HPDE6-E6E7 (cell line): ENCODE measurements at regions not wholly inside any gene's neighbourhood (a gene's known extent, or its start where the extent isn't known, plus 50 kb on each side); places are given as distances from the start of the nearest gene placed in this dataset.
A peak's percentile ranks its signal among the peaks of the same experiment; 100 is the strongest.
"Not testable (repeated sequence)": the region's sequence is repeated elsewhere in the genome, so short reads cannot be mapped to it uniquely, and the experiment has no call there.

Experiments used
- DNase-seq: peaks from one replicate; pipeline ENCODE4 v3.0.0; 2011; ENCODE audit warnings: missing footprints; ENCODE audit errors: extremely low spot score

DNA sequence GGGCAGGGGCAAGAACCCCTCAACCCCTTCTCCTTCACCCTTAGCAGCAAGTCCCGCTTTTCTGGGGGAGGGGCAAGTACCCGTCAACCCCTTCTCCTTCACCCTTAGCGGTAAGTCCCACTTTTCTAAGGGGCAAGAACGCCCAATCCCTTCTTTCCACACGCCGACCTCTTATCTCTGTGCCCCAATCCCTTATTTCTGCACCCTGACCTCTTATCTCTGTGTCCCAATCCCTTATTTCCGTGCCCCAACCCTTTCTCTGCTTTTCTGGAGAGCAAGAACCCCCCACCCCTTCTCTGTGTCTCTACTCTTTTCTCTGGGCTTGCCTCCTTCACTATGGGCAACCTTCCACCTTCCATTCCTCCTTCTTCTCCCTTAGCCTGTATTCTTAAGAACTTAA is 225.0 kb upstream of the DUSP10 start:
- DNase-seq: not testable (repeated sequence)

DNA sequence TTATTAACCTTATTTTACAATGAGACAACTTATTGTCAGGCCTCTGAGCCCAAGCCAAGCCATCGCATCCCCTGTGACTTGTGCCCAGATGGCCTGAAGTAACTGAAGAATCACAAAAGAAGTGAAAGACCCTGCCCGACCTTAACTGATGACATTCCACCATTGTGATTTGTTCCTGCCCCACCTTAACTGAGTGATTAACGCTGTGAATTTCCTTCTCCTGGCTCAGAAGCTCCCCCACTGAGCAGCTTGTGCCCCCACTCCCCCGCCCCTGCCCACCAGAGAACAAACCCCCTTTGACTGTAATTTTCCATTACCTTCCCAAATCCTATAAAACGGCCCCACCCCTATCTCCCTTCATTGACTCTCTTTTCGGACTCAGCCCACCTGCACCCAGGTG is 224.0 kb upstream of the DUSP10 start:
- not testable (repeated sequence) for DNase-seq

GRCh38 chr1:221965252-221965651 is 223.4 kb upstream of the DUSP10 start:
- DNase-seq: no peak

DNA sequence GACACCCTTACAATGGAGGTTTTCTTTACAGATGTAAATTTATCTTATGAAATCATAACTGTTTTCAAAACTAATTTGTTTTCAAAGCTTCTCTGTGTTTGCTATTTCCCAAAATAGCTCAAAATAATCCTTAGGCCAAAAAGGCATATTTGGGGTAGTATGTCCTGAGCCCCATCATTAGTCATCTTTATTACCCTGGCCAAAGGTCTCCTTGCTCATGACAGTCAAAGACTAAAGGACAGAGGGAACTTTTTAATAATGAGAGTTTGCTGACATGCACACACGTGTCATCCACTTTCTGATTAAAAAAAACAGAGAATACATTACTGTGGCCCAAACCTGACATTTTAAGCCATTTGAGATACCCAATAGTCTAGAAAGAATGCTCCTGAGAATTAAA is 221.9 kb upstream of the DUSP10 start:
- DNase-seq: no peak

DNA sequence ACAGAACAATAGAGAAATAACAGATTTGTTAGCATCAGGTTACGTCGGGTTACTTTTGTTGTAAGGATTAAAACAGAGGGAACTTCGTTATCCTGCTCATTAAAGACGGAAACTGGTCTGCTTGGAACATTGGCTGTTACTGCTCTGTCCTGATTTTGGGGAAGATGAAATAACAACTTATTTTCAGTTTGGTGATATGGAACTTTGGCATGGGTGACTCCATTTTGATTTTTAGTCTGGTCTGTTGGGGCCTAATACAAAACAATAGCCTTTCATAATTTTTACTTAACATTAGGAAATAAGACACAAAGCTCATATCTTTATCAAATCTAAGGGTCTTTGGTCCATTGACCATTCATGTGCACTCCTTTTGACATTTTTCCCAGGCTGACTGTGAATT is 220.5 kb upstream of the DUSP10 start:
- no peak for DNase-seq

- DNase-seq: peak; percentile 29
These were observed 219.8 kb upstream of the DUSP10 start for GRCh38 chr1:221961532-221962292.

DNA sequence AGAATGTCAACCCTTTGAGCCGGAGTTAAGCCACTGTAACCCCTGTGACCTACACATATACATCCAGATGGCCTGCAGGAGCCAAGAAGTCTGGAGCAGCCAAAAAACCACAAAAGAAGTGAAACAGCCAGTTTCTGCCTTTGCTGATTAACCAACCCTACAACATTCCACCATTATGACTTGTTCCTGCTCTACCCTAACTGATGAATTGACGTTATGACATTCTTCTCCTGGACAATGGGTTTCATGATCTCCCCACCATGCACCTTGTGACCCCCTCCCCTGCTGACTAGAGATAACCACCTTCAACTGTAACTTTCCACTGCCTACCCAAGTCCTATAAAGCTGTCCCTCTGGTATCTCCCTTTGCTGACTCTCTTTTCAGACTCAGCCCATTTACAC is 216.3 kb upstream of the DUSP10 start:
- peak; percentile 21 for DNase-seq

DNA sequence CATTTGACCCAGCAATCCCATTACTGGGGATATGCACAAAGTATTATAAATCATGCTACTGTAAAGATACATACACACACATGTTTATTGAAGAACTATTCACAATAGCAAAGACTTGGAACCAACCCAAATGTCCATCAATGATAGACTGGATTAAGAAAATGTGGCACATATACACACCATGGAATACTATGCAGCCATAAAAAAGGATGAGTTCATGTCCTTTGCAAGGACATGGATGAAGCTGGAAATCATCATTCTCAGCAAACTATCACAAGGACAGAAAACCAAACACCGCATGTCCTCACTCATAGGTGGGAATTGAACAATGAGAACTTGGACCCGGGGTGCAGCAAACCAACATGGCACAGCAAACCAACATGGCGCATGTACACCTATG is 215.5 kb upstream of the DUSP10 start:
- DNase-seq: not testable (repeated sequence)

DNA sequence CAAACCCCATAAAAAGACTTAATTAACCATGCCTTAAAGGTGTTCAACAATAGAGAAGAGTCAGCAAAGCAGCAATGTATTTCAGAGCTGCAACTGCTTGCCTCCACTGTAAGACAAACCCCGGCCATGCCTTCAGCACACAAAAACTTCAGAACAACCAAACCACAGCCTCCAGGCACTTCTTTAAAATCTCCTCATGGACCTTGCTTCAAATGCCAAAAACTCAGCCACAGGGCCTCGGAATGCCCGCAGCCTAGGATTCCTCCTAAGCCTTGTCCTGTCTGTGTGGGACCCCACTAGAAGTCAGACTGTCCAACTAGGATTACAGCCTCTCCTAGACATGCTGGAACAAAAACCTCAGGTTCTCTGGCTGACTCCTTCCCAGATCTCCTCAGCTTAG is 208.1 kb upstream of the DUSP10 start:
- DNase-seq: no peak

DNA sequence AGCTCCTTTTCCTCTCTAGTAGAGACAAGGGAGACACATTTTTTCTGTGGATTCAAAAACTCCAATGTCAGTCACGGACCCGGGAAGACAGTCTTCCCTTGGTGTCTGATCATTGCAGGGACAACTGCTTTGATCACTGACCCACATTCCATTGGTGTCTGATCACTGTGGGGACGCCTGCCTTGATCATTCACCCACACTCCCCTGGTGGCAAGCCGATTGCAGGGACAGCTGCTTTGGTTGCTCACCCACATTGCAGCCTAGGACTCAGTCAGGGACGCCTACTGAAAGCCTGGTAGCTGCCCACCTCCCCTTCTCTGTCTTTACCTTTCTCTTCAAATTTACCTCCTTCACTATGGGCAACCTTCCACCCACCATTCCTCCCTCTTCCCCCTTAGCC is 206.6 kb upstream of the DUSP10 start:
- no peak for DNase-seq

DNA sequence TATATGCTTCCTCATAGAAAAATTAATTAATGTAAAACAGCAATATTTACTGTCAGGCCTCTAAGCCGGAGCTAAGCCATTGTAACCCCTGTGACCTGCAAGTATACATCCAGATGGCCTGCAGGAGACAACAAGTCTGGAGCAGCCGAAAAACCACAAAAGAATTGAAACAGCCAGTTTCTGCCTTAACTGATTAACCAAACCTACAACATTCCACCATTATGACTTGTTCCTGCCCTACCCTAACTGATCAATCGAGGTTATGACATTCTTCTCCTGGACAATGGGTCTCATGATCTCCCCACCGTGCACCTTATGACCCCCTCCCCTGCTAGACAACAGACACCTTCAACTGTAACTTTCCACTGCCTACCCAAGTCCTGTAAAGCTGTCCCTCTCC is 205.8 kb upstream of the DUSP10 start:
- DNase-seq: no peak

- no peak for DNase-seq
These were observed 204.9 kb upstream of the DUSP10 start for GRCh38 chr1:221946768-221947167.

DNA sequence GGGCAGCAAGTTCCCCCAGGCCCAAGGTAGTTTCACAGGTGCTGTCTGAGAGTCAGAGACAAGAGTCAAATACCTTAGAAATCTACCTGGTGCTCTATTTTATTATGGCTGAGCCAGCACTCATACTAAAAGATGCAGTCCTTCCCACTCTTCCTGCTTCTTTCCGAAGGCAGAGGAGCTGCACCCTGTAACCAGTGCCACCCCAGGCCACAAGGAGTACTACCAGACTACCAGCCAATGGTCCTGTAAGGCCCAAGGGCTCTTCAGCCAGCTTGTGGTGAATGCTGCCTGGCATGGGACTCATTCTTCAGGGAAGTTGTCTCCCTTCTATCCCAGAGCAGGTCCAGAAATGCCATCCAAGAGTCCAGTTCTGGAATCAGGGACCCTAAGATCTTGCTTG is 203.8 kb upstream of the DUSP10 start:
- no peak for DNase-seq

- DNase-seq: no peak
These were observed 202.5 kb upstream of the DUSP10 start for GRCh38 chr1:221944247-221944870.

DNA sequence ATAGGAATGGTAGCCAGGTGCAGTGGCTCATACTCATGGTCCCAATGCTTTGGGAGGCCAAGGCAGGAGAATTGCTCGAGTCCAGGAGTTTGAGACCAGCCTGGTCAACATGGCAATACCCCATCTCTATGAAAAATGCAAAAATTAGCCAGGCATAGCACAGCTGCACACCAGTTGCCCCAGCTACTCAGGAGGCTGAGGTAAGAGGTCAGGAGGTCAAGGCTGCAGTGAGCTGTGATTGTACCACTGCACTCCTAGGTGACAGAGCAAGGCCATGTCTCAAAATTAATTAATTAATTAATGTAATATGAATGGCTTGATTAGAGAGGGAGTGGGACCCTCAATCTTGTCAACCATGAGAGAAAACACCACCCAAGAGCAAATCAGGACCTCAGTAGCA is 198.7 kb upstream of the DUSP10 start:
- no peak for DNase-seq

DNA sequence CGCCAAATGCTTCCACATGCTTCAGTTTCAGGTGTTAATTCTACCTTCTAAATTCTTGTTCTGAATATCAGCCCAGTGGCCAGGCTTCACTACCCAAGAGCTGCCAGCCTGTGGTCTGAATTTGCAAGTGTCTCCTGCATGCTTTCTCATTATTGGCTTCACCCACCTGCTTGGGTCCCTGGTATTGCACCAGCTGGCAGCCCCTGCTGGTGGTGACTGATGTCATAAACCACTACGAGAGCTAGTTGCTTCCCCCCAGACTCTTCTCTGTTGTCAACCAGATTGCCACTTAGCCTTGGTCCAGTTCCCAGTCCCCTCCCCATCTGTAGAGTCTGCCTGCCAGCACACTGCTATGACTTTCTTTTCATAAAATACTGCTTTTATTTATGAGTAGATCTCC is 197.7 kb upstream of the DUSP10 start:
- DNase-seq: no peak

- DNase-seq: no peak
These were observed 195.5 kb upstream of the DUSP10 start for GRCh38 chr1:221937155-221937953.

DNA sequence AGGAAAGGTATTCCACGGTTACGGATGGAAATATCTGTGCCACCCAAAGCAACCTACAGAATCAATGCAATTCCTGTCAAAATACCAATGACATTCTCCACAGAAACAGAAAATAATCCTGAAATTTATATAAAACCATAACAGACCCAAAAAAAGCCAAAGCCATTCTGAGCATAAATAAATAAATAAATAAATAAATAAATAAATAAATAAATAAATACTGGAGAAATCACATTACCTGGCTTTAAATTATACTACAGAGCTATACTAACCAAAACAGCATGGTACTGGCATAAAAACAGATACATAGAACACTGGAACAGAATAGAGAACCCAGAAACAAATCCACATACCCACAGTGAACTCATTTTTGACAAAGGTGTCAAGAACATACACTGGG is 191.9 kb upstream of the DUSP10 start:
- no peak for DNase-seq

GRCh38 chr1:221926441-221926840 is 184.6 kb upstream of the DUSP10 start:
- no peak for DNase-seq

GRCh38 chr1:221925947-221926346 is 184.1 kb upstream of the DUSP10 start:
- no peak for DNase-seq

GRCh38 chr1:221923929-221924598 is 182.2 kb upstream of the DUSP10 start:
- DNase-seq: no peak

GRCh38 chr1:221921936-221922335 is 180.0 kb upstream of the DUSP10 start:
- DNase-seq: no peak
